ENCODE measurements at regions not wholly inside any gene's neighbourhood (a gene's known extent, or its start where the extent isn't known, plus 50 kb on each side); places are given as distances from the start of the nearest gene placed in this dataset.
"Not testable (repeated sequence)": the region's sequence is repeated elsewhere in the genome, so short reads cannot be mapped to it uniquely, and the experiment has no call there.

GRCh38 chr12:87217491-87217890 is 811.7 kb downstream of the C12orf50 start:
- Histone ChIP-seq H3K4me1 (ENCODE audit: insufficient read depth, insufficient read length) (no peaks in the 10 kb centered on the region), H3K36me3 (ENCODE audit: insufficient read depth, insufficient read length, low read length) (no peaks in the 10 kb centered on the region), H3K4me3 (ENCODE audit: insufficient read length, low read depth) (no peak overlapping the region), H3K9ac (ENCODE audit: insufficient read length, low read depth) (no peak overlapping the region), H3K27me3 (ENCODE audit: insufficient read depth, insufficient read length) (no peaks in the 10 kb centered on the region), H3K9me3 (ENCODE audit: insufficient read depth, low read length) (no peaks in the 10 kb centered on the region)
- no peak for DNase-seq (ENCODE audit: low read depth, low spot score)
- TF ChIP-seq YY1 (IDR thresholded peaks at IDR 0.05; ENCODE audit: insufficient read depth, insufficient read length) (no peak), ZNF274 (IDR thresholded peaks at IDR 0.05; ENCODE audit: low read depth, low read length) (no peak), SUZ12 (IDR thresholded peaks at IDR 0.05; ENCODE audit: extremely low read depth, insufficient read depth, insufficient read length) (no peak)

- no peak overlapping the region for H3K9ac ChIP-seq (ENCODE audit: insufficient read length, low read depth)
- H3K9me3 ChIP-seq (ENCODE audit: insufficient read depth, low read length), result no peaks in the 10 kb centered on the region
- H3K4me3 ChIP-seq (ENCODE audit: insufficient read length, low read depth), result no peak overlapping the region
- TF ChIP-seq ZNF274 (IDR thresholded peaks at IDR 0.05; ENCODE audit: low read depth, low read length) (no peak), SUZ12 (IDR thresholded peaks at IDR 0.05; ENCODE audit: extremely low read depth, insufficient read depth, insufficient read length) (no peak), YY1 (IDR thresholded peaks at IDR 0.05; ENCODE audit: insufficient read depth, insufficient read length) (no peak)
- no peaks in the 10 kb centered on the region for H3K36me3 ChIP-seq (ENCODE audit: insufficient read depth, insufficient read length, low read length)
- no peak for DNase-seq (ENCODE audit: low read depth, low spot score)
- H3K27me3 ChIP-seq (ENCODE audit: insufficient read depth, insufficient read length), result no peaks in the 10 kb centered on the region
- no peaks in the 10 kb centered on the region for H3K4me1 ChIP-seq (ENCODE audit: insufficient read depth, insufficient read length)
Observed at GRCh38 chr12:87216436-87216835, 812.8 kb downstream of the C12orf50 start.

DNA sequence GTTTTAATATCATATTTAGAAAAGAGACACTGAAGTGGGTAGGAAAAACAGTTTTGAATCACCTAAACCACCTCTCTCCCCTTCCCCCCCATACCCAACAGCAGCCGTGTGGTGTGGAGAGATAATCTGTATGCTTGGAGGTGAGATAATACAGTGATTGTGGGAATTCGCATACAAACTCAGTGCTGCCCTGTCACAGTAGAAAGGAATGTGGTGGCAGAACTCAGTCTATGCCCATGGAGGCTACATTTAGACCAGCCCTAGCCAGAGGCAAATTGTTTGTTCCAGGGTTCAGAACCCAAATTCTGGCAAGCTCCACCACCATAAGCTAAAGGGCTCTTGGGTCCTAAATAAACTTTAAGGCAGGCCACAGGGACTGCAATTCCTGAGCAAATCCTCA is 827.0 kb downstream of the C12orf50 start:
- no peak for TF ChIP-seq YY1 (IDR thresholded peaks at IDR 0.05; ENCODE audit: insufficient read depth, insufficient read length)
- no peaks in the 10 kb centered on the region for H3K4me1 ChIP-seq (ENCODE audit: insufficient read depth, insufficient read length)
- H3K36me3 ChIP-seq (ENCODE audit: insufficient read depth, insufficient read length, low read length), result no peaks in the 10 kb centered on the region
- H3K4me3 ChIP-seq (ENCODE audit: insufficient read length, low read depth), result no peak overlapping the region
- no peaks in the 10 kb centered on the region for H3K9me3 ChIP-seq (ENCODE audit: insufficient read depth, low read length)
- no peak for DNase-seq (ENCODE audit: low read depth, low spot score)
- H3K9ac ChIP-seq (ENCODE audit: insufficient read length, low read depth), result no peak overlapping the region
- no peaks in the 10 kb centered on the region for H3K27me3 ChIP-seq (ENCODE audit: insufficient read depth, insufficient read length)

- no peaks in the 10 kb centered on the region for H3K4me1 ChIP-seq (ENCODE audit: insufficient read depth, insufficient read length)
- no peak for TF ChIP-seq YY1 (IDR thresholded peaks at IDR 0.05; ENCODE audit: insufficient read depth, insufficient read length)
- TF ChIP-seq ZNF274 (IDR thresholded peaks at IDR 0.05; ENCODE audit: low read depth, low read length), result no peak
- no peak for TF ChIP-seq SUZ12 (IDR thresholded peaks at IDR 0.05; ENCODE audit: extremely low read depth, insufficient read depth, insufficient read length)
- H3K4me3 ChIP-seq (ENCODE audit: insufficient read length, low read depth), result no peak overlapping the region
- H3K27me3 ChIP-seq (ENCODE audit: insufficient read depth, insufficient read length), result no peaks in the 10 kb centered on the region
- DNase-seq (ENCODE audit: low read depth, low spot score), result no peak
- no peaks in the 10 kb centered on the region for H3K36me3 ChIP-seq (ENCODE audit: insufficient read depth, insufficient read length, low read length)
- H3K9me3 ChIP-seq (ENCODE audit: insufficient read depth, low read length), result no peaks in the 10 kb centered on the region
- H3K9ac ChIP-seq (ENCODE audit: insufficient read length, low read depth), result no peak overlapping the region
Observed at GRCh38 chr12:87201598-87201997, 827.6 kb downstream of the C12orf50 start.

DNA sequence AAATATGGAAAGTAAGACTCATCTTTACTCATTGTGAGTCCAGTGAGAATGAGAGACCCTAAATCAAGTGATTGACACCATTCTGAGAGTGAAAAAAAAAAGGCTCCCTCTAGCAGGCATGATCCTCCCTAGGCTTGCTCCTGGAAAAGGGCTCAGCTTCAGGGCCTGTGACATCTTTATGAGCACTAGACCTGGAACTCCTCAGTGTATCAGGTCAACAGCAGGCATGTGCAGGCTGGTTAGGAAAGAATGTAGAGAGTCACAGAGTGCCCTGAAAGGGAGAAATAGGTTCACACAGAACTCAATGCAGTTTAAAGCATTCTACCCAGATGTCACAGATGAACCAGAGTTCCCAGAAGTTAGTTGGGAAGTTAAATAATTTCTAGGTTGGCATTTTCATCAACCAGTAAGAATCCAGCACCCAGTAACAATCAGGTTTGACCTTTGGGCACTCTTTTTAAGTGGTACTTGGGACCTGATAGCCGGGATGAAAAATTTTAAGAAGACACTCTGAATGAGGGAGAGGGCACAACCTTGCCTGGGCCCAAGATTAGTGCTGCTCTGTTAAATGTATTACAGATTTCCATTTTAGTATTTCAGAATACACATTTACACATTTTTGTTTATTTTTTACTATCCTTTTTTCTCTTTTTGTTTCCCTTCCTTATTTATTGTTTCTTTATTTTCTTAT is 828.8 kb downstream of the C12orf50 start:
- Histone ChIP-seq H3K4me1 (ENCODE audit: insufficient read depth, insufficient read length) (no peaks in the 10 kb centered on the region), H3K9ac (ENCODE audit: insufficient read length, low read depth) (no peak overlapping the region), H3K36me3 (ENCODE audit: insufficient read depth, insufficient read length, low read length) (no peaks in the 10 kb centered on the region), H3K9me3 (ENCODE audit: insufficient read depth, low read length) (no peaks in the 10 kb centered on the region), H3K4me3 (ENCODE audit: insufficient read length, low read depth) (no peak overlapping the region), H3K27me3 (ENCODE audit: insufficient read depth, insufficient read length) (no peaks in the 10 kb centered on the region)
- DNase-seq (ENCODE audit: low read depth, low spot score), result no peak
- TF ChIP-seq ZNF274 (IDR thresholded peaks at IDR 0.05; ENCODE audit: low read depth, low read length), result no peak
- no peak for TF ChIP-seq SUZ12 (IDR thresholded peaks at IDR 0.05; ENCODE audit: extremely low read depth, insufficient read depth, insufficient read length)
- no peak for TF ChIP-seq YY1 (IDR thresholded peaks at IDR 0.05; ENCODE audit: insufficient read depth, insufficient read length)

DNA sequence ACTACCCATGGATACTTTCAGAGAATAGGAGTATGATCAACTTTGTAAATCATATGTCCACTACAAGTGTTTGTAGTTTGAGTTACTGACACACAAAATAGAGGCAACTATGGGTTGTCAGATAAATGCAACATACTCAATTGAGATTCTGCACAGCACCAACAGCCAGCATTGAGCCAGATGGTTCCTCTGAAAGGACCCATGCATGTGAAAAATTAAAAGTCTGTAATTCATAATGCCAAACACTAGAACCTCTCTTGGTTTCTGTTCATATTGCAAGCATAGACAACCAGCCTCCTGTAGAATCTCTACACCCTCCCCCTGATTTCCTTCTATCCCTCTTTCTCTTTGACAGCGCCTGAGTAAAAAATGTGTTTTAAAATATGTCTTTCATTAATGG is 831.0 kb downstream of the C12orf50 start:
- Histone ChIP-seq H3K9me3 (ENCODE audit: insufficient read depth, low read length) (no peaks in the 10 kb centered on the region), H3K9ac (ENCODE audit: insufficient read length, low read depth) (no peak overlapping the region), H3K36me3 (ENCODE audit: insufficient read depth, insufficient read length, low read length) (no peaks in the 10 kb centered on the region), H3K4me3 (ENCODE audit: insufficient read length, low read depth) (no peak overlapping the region), H3K4me1 (ENCODE audit: insufficient read depth, insufficient read length) (no peaks in the 10 kb centered on the region), H3K27me3 (ENCODE audit: insufficient read depth, insufficient read length) (no peaks in the 10 kb centered on the region)
- no peak for TF ChIP-seq SUZ12 (IDR thresholded peaks at IDR 0.05; ENCODE audit: extremely low read depth, insufficient read depth, insufficient read length)
- TF ChIP-seq YY1 (IDR thresholded peaks at IDR 0.05; ENCODE audit: insufficient read depth, insufficient read length), result no peak
- TF ChIP-seq ZNF274 (IDR thresholded peaks at IDR 0.05; ENCODE audit: low read depth, low read length), result no peak
- DNase-seq (ENCODE audit: low read depth, low spot score), result no peak

DNA sequence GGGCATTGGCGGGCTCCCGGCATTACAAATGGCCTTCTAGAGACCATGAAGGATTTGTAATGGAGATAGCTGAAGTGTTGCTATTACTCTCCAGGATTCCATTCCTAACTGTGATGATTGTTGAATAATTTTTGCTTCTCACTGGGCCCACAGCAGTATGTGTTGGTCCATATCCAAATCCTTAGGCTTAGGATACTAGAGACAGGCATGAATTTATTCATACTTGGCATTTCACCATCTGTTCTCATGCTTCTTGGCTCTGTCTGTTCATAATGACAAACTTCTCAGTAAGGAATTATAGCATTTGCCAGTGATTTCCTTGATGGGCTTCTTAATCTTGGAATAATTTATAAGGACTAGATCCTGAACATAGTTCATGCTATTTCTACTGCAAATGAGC is 832.9 kb downstream of the C12orf50 start:
- Histone ChIP-seq H3K27me3 (ENCODE audit: insufficient read depth, insufficient read length) (no peaks in the 10 kb centered on the region), H3K4me1 (ENCODE audit: insufficient read depth, insufficient read length) (no peaks in the 10 kb centered on the region), H3K9me3 (ENCODE audit: insufficient read depth, low read length) (no peaks in the 10 kb centered on the region), H3K36me3 (ENCODE audit: insufficient read depth, insufficient read length, low read length) (no peaks in the 10 kb centered on the region), H3K9ac (ENCODE audit: insufficient read length, low read depth) (no peak overlapping the region), H3K4me3 (ENCODE audit: insufficient read length, low read depth) (no peak overlapping the region)
- DNase-seq (ENCODE audit: low read depth, low spot score), result no peak
- TF ChIP-seq YY1 (IDR thresholded peaks at IDR 0.05; ENCODE audit: insufficient read depth, insufficient read length) (no peak), SUZ12 (IDR thresholded peaks at IDR 0.05; ENCODE audit: extremely low read depth, insufficient read depth, insufficient read length) (no peak), ZNF274 (IDR thresholded peaks at IDR 0.05; ENCODE audit: low read depth, low read length) (no peak)

DNA sequence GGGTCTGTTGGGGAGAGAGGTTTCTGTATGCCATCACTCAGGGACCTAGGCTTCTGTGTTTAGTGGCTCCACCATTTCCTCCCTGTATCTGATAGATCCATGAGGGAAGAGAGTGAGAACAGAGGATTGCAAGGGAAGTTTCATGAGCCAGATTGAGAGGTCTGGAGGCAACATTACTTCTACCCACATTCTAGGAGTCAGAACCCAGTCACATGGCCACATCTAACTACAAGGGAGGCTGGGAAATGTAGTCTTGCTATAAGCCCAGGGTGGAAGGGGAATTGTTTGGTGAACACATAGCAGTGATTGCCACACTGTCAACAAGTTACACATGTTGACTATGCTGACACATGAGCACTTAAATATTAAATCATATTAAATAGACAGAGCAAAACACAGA is 834.8 kb downstream of the C12orf50 start:
- H3K9me3 ChIP-seq (ENCODE audit: insufficient read depth, low read length); H3K9ac ChIP-seq (ENCODE audit: insufficient read length, low read depth); H3K36me3 ChIP-seq (ENCODE audit: insufficient read depth, insufficient read length, low read length); DNase-seq (ENCODE audit: low read depth, low spot score); H3K27me3 ChIP-seq (ENCODE audit: insufficient read depth, insufficient read length); H3K4me3 ChIP-seq (ENCODE audit: insufficient read length, low read depth); H3K4me1 ChIP-seq (ENCODE audit: insufficient read depth, insufficient read length): not testable (repeated sequence)
